ENCODE measurements at regions not wholly inside any gene's neighbourhood (a gene's known extent, or its start where the extent isn't known, plus 50 kb on each side); places are given as distances from the start of the nearest gene placed in this dataset.
A peak's percentile ranks its signal among the peaks of the same experiment; 100 is the strongest.

- no peak for DNase-seq
Measured at GRCh38 chr3:28907616-28908015, 373.3 kb upstream of the RBMS3 start.

GRCh38 chr3:28912120-28912885 is 368.6 kb upstream of the RBMS3 start:
- DNase-seq: no peak

GRCh38 chr3:28915741-28916500 is 364.9 kb upstream of the RBMS3 start:
- DNase-seq: peak; percentile 52

GRCh38 chr3:28916713-28917499 is 364.0 kb upstream of the RBMS3 start:
- DNase-seq: peak; percentile 86

GRCh38 chr3:28917895-28918475 is 362.9 kb upstream of the RBMS3 start:
- no peak for DNase-seq

- DNase-seq: no peak
Measured at GRCh38 chr3:28922376-28922775, 358.5 kb upstream of the RBMS3 start.

GRCh38 chr3:28923994-28924393 is 356.9 kb upstream of the RBMS3 start:
- DNase-seq: no peak

GRCh38 chr3:28924744-28925360 is 356.0 kb upstream of the RBMS3 start:
- no peak for DNase-seq

GRCh38 chr3:28933337-28933736 is 347.5 kb upstream of the RBMS3 start:
- DNase-seq: no peak

- no peak for DNase-seq
Measured at GRCh38 chr3:28934126-28934813, 346.6 kb upstream of the RBMS3 start.

- DNase-seq: no peak
Measured at GRCh38 chr3:28935146-28935545, 345.7 kb upstream of the RBMS3 start.

- no peak for DNase-seq
Measured at GRCh38 chr3:28936154-28936553, 344.7 kb upstream of the RBMS3 start.

- DNase-seq: peak; percentile 52
Measured at GRCh38 chr3:28940530-28940929, 340.3 kb upstream of the RBMS3 start.

- peak; percentile 34 for DNase-seq
Measured at GRCh38 chr3:28940994-28941393, 339.9 kb upstream of the RBMS3 start.

- DNase-seq: no peak
Measured at GRCh38 chr3:28947061-28947460, 333.8 kb upstream of the RBMS3 start.

- DNase-seq: no peak
Measured at GRCh38 chr3:28947751-28948150, 333.1 kb upstream of the RBMS3 start.

- DNase-seq: no peak
Measured at GRCh38 chr3:28948685-28949084, 332.2 kb upstream of the RBMS3 start.

- no peak for DNase-seq
Measured at GRCh38 chr3:28949580-28949979, 331.3 kb upstream of the RBMS3 start.

- DNase-seq: no peak
Measured at GRCh38 chr3:28950614-28951013, 330.3 kb upstream of the RBMS3 start.

- DNase-seq: no peak
Measured at GRCh38 chr3:28951772-28952556, 328.9 kb upstream of the RBMS3 start.

GRCh38 chr3:28958656-28959055 is 322.2 kb upstream of the RBMS3 start:
- DNase-seq: no peak

Measured in left hindlimb (tissue), 1 donor.